Naive thymus-derived CD4-positive, alpha-beta T cell (primary cell): ENCODE measurements at regions not wholly inside any gene's neighbourhood (a gene's known extent, or its start where the extent isn't known, plus 50 kb on each side); places are given as distances from the start of the nearest gene placed in this dataset.
A peak's percentile ranks its signal among the peaks of the same experiment; 100 is the strongest.
"Not testable (repeated sequence)": the region's sequence is repeated elsewhere in the genome, so short reads cannot be mapped to it uniquely, and the experiment has no call there.

Source experiments
- ATAC-seq: fragments of 150-1000 bp; cut with Tn5 transposase; 2 replicates; pipeline ENCODE4 v1.10.0; 2021; ENCODE audit warnings: mild to moderate bottlenecking, moderate library complexity
- CTCF ChIA-PET: fragments of 350-600 bp; sonication (Branson Sonifier 250); formaldehyde crosslinking; loops from one replicate; lab custom pipeline; 2021; ENCODE audit warnings: antibody characterized with exemption; lab: Charles Lee
- POLR2A ChIA-PET: fragments of 350-600 bp; sonication (Branson Sonifier 250); formaldehyde crosslinking; loops from one replicate; lab custom pipeline; 2021; ENCODE audit warnings: antibody characterized with exemption, inconsistent platforms; lab: Charles Lee
- DNase-seq, 9 donors: peaks; one replicate each; pipeline versions ENCODE4 v3.0.0 to v3.0.0-alpha.2; 2020 to 2022; ENCODE audit warnings: mixed read lengths in 1 of 9
- H3K27ac ChIP-seq: one replicate; pipeline ENCODE4 v1.7.0; 2013; ENCODE audit warnings: mild to moderate bottlenecking, low read depth, low read length, moderate library complexity
- H3K27me3 ChIP-seq, 2 donors: one replicate each; pipeline ENCODE4 v1.7.0; 2013; ENCODE audit warnings: low read length in 2 of 2, mild to moderate bottlenecking in 2 of 2, moderate library complexity in 2 of 2; ENCODE audit not compliant: control insufficient read depth in 2 of 2, insufficient read depth in 2 of 2
- H3K36me3 ChIP-seq, 3 experiments: 1 replicate in 2 of 3; 2 replicates in 1 of 3; pipeline ENCODE4 v1.7.0; 2013; ENCODE audit warnings: low read length in 3 of 3, mild to moderate bottlenecking in 3 of 3, moderate library complexity in 1 of 3; ENCODE audit not compliant: insufficient read depth in 3 of 3, control insufficient read depth in 2 of 3
- H3K4me1 ChIP-seq, 2 donors: one replicate each; pipeline ENCODE4 v1.7.0; 2013; ENCODE audit warnings: low read length in 2 of 2, mild to moderate bottlenecking in 2 of 2, moderate library complexity in 1 of 2; ENCODE audit not compliant: control insufficient read depth in 2 of 2, insufficient read depth in 2 of 2
- H3K4me3 ChIP-seq: 2 replicates; pipeline ENCODE4 v1.7.0; 2013; ENCODE audit warnings: mild to moderate bottlenecking, low read length
- H3K9me3 ChIP-seq, 3 experiments: 1 replicate in 2 of 3; 2 replicates in 1 of 3; pipeline ENCODE4 v1.7.0; 2013; ENCODE audit warnings: low read length in 3 of 3; ENCODE audit not compliant: control insufficient read depth in 2 of 3
- H3K27ac Mint-ChIP-seq, 9 donors: one replicate each; pipeline ENCODE4 v1.8.0; 2020 to 2022; ENCODE audit warnings: mixed read lengths in 9 of 9, mild to moderate bottlenecking in 8 of 9, moderate library complexity in 5 of 9, inconsistent platforms in 2 of 9
- H3K27me3 Mint-ChIP-seq, 5 donors: one replicate each; pipeline ENCODE4 v1.8.0; 2021 to 2022; ENCODE audit warnings: mixed read lengths in 5 of 5, mild to moderate bottlenecking in 1 of 5
- H3K36me3 Mint-ChIP-seq, 5 donors: one replicate each; pipeline ENCODE4 v1.8.0; 2020 to 2022; ENCODE audit warnings: mixed read lengths in 5 of 5, mild to moderate bottlenecking in 3 of 5, inconsistent platforms in 1 of 5
- H3K4me1 Mint-ChIP-seq, 7 donors: one replicate each; pipeline ENCODE4 v1.8.0; 2020 to 2022; ENCODE audit warnings: mixed read lengths in 7 of 7, mild to moderate bottlenecking in 3 of 7, inconsistent platforms in 1 of 7
- H3K4me3 Mint-ChIP-seq, 10 donors: one replicate each; pipeline ENCODE4 v1.8.0; 2020 to 2022; ENCODE audit warnings: mild to moderate bottlenecking in 10 of 10, mixed read lengths in 10 of 10, moderate library complexity in 6 of 10, inconsistent platforms in 2 of 10
- H3K9me3 Mint-ChIP-seq, 11 donors: one replicate each; pipeline ENCODE4 v1.8.0; 2020 to 2022; ENCODE audit warnings: mixed read lengths in 11 of 11, mild to moderate bottlenecking in 4 of 11, inconsistent platforms in 1 of 11, moderate library complexity in 1 of 11
- intact Hi-C, 2 donors: fragments of 100-400 bp; cut with micrococcal nuclease; formaldehyde crosslinking; loops; one replicate each; pipeline ENCODE4 v1.15.1; 2023

DNA sequence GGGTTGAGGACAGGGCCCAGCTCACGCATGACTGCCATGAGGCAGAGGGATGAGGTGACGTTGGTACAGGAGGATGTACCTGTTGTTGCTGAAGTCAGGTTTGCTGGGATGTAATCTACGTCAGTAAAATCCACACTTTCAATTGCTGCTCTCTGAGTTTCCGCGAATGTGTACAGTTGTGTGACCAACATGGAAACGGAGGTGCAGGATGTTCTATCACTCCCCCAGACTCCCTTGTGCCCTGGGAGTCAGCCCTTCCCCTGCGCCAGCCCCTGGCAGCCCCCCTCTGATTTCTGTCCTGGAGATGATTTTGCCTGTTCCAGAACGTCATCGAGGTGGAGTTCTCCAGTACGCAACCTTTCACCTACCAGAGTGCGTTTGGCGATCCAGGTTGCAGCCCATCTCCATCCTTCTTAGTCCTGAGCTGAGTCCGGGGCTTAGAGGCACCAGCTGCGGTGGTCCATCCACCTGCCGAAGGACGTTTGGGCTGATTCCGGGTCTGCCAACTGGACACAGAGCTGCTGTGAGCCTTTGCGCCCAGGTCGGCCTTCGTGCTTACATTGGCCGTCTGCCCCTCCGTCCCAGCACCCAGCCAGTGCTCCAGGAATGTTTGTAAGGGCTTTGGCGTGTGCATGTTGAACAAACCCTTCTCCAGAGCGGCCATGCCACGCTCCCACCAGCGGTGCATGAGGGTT lies 213.5 kb upstream of the ZNF469 start:
- POLR2A ChIA-PET, ATAC-seq: not testable (repeated sequence)
- peaks cover 2 to 24% (median 12%) of the 10 kb centered on the region in 11 donors for H3K9me3 Mint-ChIP-seq

DNA sequence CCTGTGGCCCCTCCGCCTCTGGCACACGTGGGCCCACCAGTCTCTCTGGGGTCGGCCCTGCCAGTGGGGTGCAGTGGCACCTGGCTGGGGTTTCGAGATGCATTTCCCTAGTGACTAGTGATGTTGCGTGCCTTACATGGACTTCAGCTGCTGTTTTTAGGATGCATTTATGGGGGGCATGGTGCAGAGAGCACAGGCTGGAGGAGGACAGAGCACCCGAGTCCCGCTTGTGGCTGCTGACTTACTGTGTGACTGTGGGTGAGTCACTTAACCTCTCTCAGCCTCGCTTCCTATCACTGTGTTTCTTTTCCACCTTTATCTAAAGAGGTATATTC lies 213.0 kb upstream of the ZNF469 start:
- H3K36me3 Mint-ChIP-seq, result peaks cover 0 to 14% (median 0%) of the 10 kb centered on the region in 5 donors
- DNase-seq, result not testable (repeated sequence)

More for the DNA sequence above, 213.5 kb upstream of the ZNF469 start:
- H3K27ac Mint-ChIP-seq, H3K9me3 ChIP-seq, CTCF ChIA-PET, H3K4me3 Mint-ChIP-seq, H3K27ac ChIP-seq, H3K4me1 ChIP-seq, H3K36me3 ChIP-seq, DNase-seq, intact Hi-C loops, H3K4me3 ChIP-seq, H3K27me3 ChIP-seq, H3K4me1 Mint-ChIP-seq: not testable (repeated sequence)
- H3K27me3 Mint-ChIP-seq, result peaks cover 13 to 29% (median 26%) of the 10 kb centered on the region in 5 donors
- H3K36me3 Mint-ChIP-seq, result peaks cover 0 to 14% (median 0%) of the 10 kb centered on the region in 5 donors

DNA sequence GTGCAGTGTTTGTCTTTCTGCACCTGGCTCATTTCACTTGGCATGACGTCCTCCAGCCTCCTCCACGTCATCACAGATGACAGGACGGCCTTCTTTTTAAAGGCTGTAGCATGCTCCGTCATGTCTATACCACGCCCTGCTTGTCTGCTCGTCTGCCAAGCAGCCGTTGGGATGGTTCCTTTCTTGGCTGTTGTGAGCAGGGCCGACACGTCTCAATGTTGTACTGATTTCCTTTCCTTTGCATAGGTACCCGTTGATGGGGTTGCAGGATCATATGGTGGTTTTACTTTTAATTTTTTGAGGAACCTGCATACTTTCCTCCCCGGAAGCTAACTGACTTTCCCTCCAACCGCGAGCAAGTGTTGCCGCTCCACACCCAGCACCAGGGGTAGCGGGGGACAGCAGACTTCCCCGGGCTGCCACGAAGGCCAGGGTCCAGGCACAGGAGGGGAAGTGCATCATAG lies 212.2 kb upstream of the ZNF469 start:
- Histone ChIP-seq H3K4me3 (no peak overlapping the region), H3K27me3 (no peaks in the 10 kb centered on the region), H3K9me3 (no peaks in the 10 kb centered on the region), H3K4me1 (no peaks in the 10 kb centered on the region), H3K27ac (no peak overlapping the region), H3K36me3 (no peaks in the 10 kb centered on the region)
- DNase-seq (no peak), ATAC-seq (peak; percentile 31)
- ChIA-PET POLR2A (no interaction called here), CTCF (no interaction called here)
- intact Hi-C loops, result no loop called here
- H3K27me3 Mint-ChIP-seq, result peaks cover 13 to 31% (median 26%) of the 10 kb centered on the region in 5 donors
- H3K36me3 Mint-ChIP-seq, result peaks cover 0 to 14% (median 0%) of the 10 kb centered on the region in 5 donors
- H3K9me3 Mint-ChIP-seq, result peaks cover 2 to 24% (median 12%) of the 10 kb centered on the region in 11 donors
- H3K4me1 Mint-ChIP-seq, result peaks cover 0 to 7% (median 0%) of the 10 kb centered on the region in 7 donors
- H3K4me3 Mint-ChIP-seq, result peak overlapping the region in 1 of 10 donors; percentile 47
- H3K27ac Mint-ChIP-seq, result no peak overlapping the region

More for the DNA sequence above, 213.0 kb upstream of the ZNF469 start:
- Mint-ChIP-seq H3K9me3 (peaks cover 2 to 24% (median 12%) of the 10 kb centered on the region in 11 donors), H3K27me3 (peaks cover 13 to 28% (median 26%) of the 10 kb centered on the region in 5 donors)
- intact Hi-C loops, H3K36me3 ChIP-seq, H3K4me3 Mint-ChIP-seq, H3K4me1 ChIP-seq, H3K9me3 ChIP-seq, CTCF ChIA-PET, H3K4me3 ChIP-seq, H3K4me1 Mint-ChIP-seq, ATAC-seq, H3K27me3 ChIP-seq, H3K27ac Mint-ChIP-seq, H3K27ac ChIP-seq, POLR2A ChIA-PET: not testable (repeated sequence)

GRCh38 chr16:88171126-88171525 lies 211.6 kb upstream of the ZNF469 start:
- H3K36me3 Mint-ChIP-seq, result peaks cover 0 to 14% (median 0%) of the 10 kb centered on the region in 5 donors
- H3K4me1 ChIP-seq, H3K27ac ChIP-seq, H3K27ac Mint-ChIP-seq, H3K36me3 ChIP-seq, H3K4me3 Mint-ChIP-seq, DNase-seq, ATAC-seq, H3K27me3 ChIP-seq, H3K9me3 ChIP-seq, H3K4me1 Mint-ChIP-seq, intact Hi-C loops, POLR2A ChIA-PET, CTCF ChIA-PET, H3K4me3 ChIP-seq: not testable (repeated sequence)
- peaks cover 2 to 24% (median 12%) of the 10 kb centered on the region in 11 donors for H3K9me3 Mint-ChIP-seq
- H3K27me3 Mint-ChIP-seq, result peaks cover 13 to 31% (median 26%) of the 10 kb centered on the region in 5 donors

GRCh38 chr16:88176184-88176583 lies 206.6 kb upstream of the ZNF469 start:
- CTCF ChIA-PET, POLR2A ChIA-PET, H3K4me3 ChIP-seq, ATAC-seq, H3K36me3 ChIP-seq, H3K27me3 ChIP-seq, H3K4me3 Mint-ChIP-seq, H3K27ac Mint-ChIP-seq, H3K9me3 ChIP-seq, H3K4me1 ChIP-seq, H3K27ac ChIP-seq, DNase-seq, intact Hi-C loops, H3K4me1 Mint-ChIP-seq: not testable (repeated sequence)
- Mint-ChIP-seq H3K27me3 (peaks cover 8 to 26% (median 16%) of the 10 kb centered on the region in 5 donors), H3K36me3 (peaks cover 0 to 14% (median 0%) of the 10 kb centered on the region in 5 donors), H3K9me3 (peaks cover 2 to 24% (median 12%) of the 10 kb centered on the region in 11 donors)

DNA sequence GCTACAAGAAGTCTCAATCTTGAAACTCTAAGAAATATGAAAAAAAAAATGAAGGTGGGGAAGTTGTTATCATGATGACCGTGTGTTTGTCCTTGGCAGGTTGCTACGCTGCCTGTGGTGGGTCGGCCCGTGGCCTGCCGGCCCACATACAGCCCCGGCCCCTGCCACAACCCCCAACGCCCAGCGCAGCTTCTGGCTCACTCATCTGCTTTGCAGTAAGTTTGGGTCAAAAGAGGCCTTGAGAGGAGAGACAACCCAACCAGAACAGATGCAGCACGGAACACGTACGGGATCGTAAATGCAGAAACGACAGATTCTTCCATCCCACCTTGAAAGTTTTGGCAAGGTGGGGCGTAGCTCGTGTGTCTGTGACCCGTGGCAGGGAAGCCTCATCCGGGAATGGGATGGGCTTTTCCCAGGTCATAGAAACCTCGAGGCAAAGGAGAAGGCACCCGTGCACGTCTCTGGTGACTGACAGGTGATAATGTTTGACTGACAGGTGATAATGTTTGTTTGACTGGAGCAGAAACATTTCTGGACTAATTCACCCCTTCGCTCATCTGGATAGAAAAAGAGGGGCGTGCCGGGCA lies 206.1 kb upstream of the ZNF469 start:
- peaks cover 0 to 13% (median 0%) of the 10 kb centered on the region in 5 donors for H3K36me3 Mint-ChIP-seq
- H3K9me3 Mint-ChIP-seq, result peaks cover 2 to 20% (median 11%) of the 10 kb centered on the region in 11 donors
- H3K27ac Mint-ChIP-seq, intact Hi-C loops, H3K27me3 ChIP-seq, H3K4me1 Mint-ChIP-seq, POLR2A ChIA-PET, H3K9me3 ChIP-seq, H3K4me1 ChIP-seq, H3K4me3 Mint-ChIP-seq, CTCF ChIA-PET, DNase-seq, H3K27ac ChIP-seq, ATAC-seq, H3K36me3 ChIP-seq, H3K4me3 ChIP-seq: not testable (repeated sequence)
- H3K27me3 Mint-ChIP-seq, result peaks cover 8 to 26% (median 13%) of the 10 kb centered on the region in 5 donors
